Nephron progenitor cell (in vitro differentiated cells): ENCODE measurements at regions not wholly inside any gene's neighbourhood (a gene's known extent, or its start where the extent isn't known, plus 50 kb on each side); places are given as distances from the start of the nearest gene placed in this dataset.
A peak's percentile ranks its signal among the peaks of the same experiment; 100 is the strongest.

ENCODE experiments used
- DNase-seq: peaks from one replicate; pipeline ENCODE4 v3.0.0; 2021
- H3K27ac Mint-ChIP-seq: 2 replicates; pipeline ENCODE4 v1.8.0; 2021; ENCODE audit warnings: mild to moderate bottlenecking, moderate library complexity, mixed read lengths
- H3K27me3 Mint-ChIP-seq: 2 replicates; pipeline ENCODE4 v1.8.0; 2021; ENCODE audit warnings: mild to moderate bottlenecking, low read depth, mixed read lengths; ENCODE audit not compliant: poor library complexity
- H3K36me3 Mint-ChIP-seq: 2 replicates; pipeline ENCODE4 v1.8.0; 2021; ENCODE audit warnings: low read depth, mixed read lengths
- H3K4me1 Mint-ChIP-seq: 2 replicates; pipeline ENCODE4 v1.8.0; 2021; ENCODE audit warnings: mixed read lengths
- H3K4me3 Mint-ChIP-seq: 2 replicates; pipeline ENCODE4 v1.8.0; 2021; ENCODE audit warnings: mild to moderate bottlenecking, moderate library complexity, mixed read lengths
- H3K9me3 Mint-ChIP-seq: 2 replicates; pipeline ENCODE4 v1.8.0; 2021; ENCODE audit warnings: mild to moderate bottlenecking, moderate library complexity, mixed read lengths
- TF ChIP-seq, protein P1 (sequence below): fragments of 200-600 bp; sonication (generic); IDR thresholded peaks from 2 replicates; pipeline ENCODE4 v1.5.0; 2021; ENCODE audit warnings: antibody characterized with exemption

DNA sequence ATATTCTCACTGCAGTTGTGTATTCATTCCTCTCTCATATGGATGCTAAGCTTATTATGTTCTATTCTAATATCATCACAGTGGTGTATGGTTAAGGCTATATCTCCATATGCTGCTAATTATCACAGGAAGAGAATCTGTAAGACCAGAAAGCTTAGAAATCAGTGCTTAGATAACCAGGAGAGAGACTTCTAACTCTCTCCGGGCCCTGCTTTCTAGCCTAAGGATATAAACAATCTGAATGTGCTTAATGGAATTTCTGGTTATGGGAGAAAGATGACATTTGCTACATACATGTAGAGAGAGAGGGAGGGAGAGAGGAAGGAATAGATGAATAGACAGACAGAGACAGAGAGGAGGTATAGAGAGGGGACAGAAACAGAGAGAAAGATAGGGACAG, 1231.3 kb downstream of the EPHA7 start:
- no peak overlapping the region for H3K4me3 Mint-ChIP-seq
- TF ChIP-seq, protein P1, sequence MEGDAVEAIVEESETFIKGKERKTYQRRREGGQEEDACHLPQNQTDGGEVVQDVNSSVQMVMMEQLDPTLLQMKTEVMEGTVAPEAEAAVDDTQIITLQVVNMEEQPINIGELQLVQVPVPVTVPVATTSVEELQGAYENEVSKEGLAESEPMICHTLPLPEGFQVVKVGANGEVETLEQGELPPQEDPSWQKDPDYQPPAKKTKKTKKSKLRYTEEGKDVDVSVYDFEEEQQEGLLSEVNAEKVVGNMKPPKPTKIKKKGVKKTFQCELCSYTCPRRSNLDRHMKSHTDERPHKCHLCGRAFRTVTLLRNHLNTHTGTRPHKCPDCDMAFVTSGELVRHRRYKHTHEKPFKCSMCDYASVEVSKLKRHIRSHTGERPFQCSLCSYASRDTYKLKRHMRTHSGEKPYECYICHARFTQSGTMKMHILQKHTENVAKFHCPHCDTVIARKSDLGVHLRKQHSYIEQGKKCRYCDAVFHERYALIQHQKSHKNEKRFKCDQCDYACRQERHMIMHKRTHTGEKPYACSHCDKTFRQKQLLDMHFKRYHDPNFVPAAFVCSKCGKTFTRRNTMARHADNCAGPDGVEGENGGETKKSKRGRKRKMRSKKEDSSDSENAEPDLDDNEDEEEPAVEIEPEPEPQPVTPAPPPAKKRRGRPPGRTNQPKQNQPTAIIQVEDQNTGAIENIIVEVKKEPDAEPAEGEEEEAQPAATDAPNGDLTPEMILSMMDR: no peak
- no peaks in the 10 kb centered on the region for H3K36me3 Mint-ChIP-seq
- H3K27me3 Mint-ChIP-seq: no peaks in the 10 kb centered on the region
- H3K4me1 Mint-ChIP-seq: no peaks in the 10 kb centered on the region
- no peak for DNase-seq
- peak overlapping the region; percentile 8 for H3K27ac Mint-ChIP-seq
- H3K9me3 Mint-ChIP-seq: no peaks in the 10 kb centered on the region

DNA sequence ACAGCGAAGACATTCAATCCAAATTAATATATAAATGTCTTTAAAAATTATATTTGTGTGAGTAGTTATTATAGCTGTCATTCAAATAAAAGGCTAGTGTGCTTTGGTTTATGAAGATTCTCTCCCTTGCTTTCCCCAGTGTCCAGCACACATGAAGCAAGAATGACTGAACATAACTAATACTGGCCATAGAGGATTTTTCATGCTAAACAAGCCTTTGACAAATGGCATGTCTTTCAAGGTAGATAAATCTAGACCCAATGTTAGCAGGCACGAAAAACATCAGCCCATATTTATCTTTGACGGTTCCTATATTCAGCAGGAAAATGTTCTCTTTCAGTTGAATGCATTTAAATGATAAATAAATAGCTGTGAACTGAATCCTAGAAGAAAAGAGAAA, 1234.4 kb downstream of the EPHA7 start:
- H3K27me3 Mint-ChIP-seq: no peaks in the 10 kb centered on the region
- DNase-seq: no peak
- no peak overlapping the region for H3K4me3 Mint-ChIP-seq
- H3K27ac Mint-ChIP-seq: no peak overlapping the region
- H3K4me1 Mint-ChIP-seq: no peaks in the 10 kb centered on the region
- H3K9me3 Mint-ChIP-seq: no peaks in the 10 kb centered on the region
- H3K36me3 Mint-ChIP-seq: no peaks in the 10 kb centered on the region
- TF ChIP-seq, protein P1: no peak

DNA sequence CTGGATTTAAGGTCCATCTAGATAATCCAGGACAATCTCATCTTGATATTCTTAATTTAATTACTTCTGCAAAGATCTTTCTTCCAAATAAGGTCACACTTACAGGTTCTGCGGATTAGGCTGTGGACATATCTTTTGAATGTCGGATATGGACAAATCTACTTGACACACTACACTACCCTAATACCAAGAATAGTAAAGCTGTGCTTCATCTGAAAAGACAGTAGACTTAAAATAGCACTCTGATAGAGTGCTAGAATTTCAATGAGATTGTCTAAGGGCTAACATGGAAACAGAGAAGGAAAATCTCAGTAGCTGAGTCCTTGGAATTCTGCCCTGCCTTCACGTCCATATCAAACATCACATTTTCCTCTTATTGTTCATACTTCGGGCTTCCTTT, 1238.0 kb downstream of the EPHA7 start:
- H3K27me3 Mint-ChIP-seq: no peaks in the 10 kb centered on the region
- H3K27ac Mint-ChIP-seq: no peak overlapping the region
- TF ChIP-seq, protein P1: no peak
- H3K4me1 Mint-ChIP-seq: no peaks in the 10 kb centered on the region
- DNase-seq: no peak
- H3K9me3 Mint-ChIP-seq: no peaks in the 10 kb centered on the region
- no peak overlapping the region for H3K4me3 Mint-ChIP-seq
- H3K36me3 Mint-ChIP-seq: no peaks in the 10 kb centered on the region

DNA sequence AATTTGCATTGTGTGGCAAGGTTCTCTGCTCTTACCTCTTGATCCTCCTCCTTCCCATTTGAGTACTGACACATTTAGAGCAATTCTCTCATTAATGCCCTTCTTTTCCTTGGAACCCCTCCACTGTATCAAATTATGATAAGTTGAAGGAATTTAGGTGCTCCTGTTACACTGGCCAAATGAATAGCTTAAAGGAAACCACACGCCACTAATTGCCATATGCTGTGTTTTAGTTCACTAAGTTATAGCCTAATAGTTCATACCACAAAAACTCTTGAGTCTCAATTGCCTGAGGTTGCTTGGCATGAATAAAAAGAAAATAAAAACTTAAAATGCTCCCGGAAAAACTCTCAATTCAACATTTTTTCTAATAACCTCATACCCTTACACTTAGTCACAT, 1239.3 kb downstream of the EPHA7 start:
- H3K27ac Mint-ChIP-seq: no peak overlapping the region

DNA sequence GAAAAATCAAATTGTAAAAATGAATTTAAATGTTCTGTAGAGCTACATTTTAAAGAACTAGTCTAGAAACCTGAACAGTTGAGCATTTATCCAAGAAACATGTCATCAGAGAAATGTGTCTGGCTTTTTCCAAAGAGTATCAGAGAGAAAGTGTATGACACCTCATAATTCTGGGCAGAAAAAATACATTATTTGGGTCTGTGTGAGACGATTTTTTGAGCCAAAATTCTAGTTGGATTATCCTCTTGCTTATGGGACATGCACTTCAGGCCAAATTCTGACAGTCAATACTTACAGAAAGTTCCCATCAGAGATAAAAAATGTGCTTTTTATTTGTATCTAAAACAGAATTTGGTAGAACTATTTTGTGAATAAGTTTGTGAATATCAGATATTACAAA, 1242.7 kb downstream of the EPHA7 start:
- Mint-ChIP-seq H3K27me3 (no peaks in the 10 kb centered on the region), H3K4me1 (no peaks in the 10 kb centered on the region), H3K36me3 (no peaks in the 10 kb centered on the region), H3K9me3 (no peaks in the 10 kb centered on the region), H3K4me3 (no peak overlapping the region), H3K27ac (no peak overlapping the region)
- TF ChIP-seq, protein P1: no peak
- DNase-seq: no peak

More for the DNA sequence above, 1239.3 kb downstream of the EPHA7 start:
- no peaks in the 10 kb centered on the region for H3K27me3 Mint-ChIP-seq
- TF ChIP-seq, protein P1: no peak
- no peaks in the 10 kb centered on the region for H3K9me3 Mint-ChIP-seq
- no peaks in the 10 kb centered on the region for H3K36me3 Mint-ChIP-seq
- DNase-seq: no peak
- H3K4me1 Mint-ChIP-seq: no peaks in the 10 kb centered on the region
- H3K4me3 Mint-ChIP-seq: no peak overlapping the region

DNA sequence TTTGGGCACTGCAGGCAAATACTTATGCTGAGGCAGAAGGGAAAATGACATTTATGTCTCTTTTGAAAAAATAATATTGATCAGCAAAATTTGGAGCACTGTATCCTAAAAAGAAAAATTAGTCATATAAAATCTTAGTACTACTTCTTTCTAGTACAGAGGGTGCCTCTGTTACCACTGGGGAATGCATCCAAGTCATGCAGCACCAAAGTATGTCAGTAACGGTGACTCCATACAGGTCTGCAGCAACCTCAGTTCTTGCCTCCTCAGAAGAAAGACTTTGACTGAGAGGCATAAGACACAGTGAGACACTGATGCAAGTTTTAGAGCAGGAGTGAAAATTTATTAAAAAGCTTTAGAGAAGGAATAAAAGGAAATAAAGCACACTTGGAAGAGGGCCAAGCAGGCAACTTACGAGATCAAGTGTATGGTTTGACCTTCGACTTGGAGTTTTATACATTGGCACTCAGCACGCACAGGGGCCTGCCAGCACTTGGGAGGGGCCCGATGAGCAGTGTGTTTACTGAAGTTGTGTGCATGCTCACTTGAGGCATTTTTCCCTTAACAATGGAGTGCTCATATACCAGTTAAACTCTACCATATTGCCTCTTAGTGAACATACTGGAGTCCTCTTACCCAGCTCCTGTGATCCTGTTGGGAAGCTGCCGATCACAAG, 1244.8 kb downstream of the EPHA7 start:
- Mint-ChIP-seq H3K27me3 (no peaks in the 10 kb centered on the region), H3K27ac (no peak overlapping the region), H3K9me3 (no peaks in the 10 kb centered on the region), H3K4me3 (no peak overlapping the region), H3K4me1 (no peaks in the 10 kb centered on the region), H3K36me3 (no peaks in the 10 kb centered on the region)
- TF ChIP-seq, protein P1: no peak
- no peak for DNase-seq
